Muscle of leg (tissue), 3 donors: ENCODE measurements at regions not wholly inside any gene's neighbourhood (a gene's known extent, or its start where the extent isn't known, plus 50 kb on each side); places are given as distances from the start of the nearest gene placed in this dataset.
A peak's percentile ranks its signal among the peaks of the same experiment; 100 is the strongest.

Experiments
- DNase-seq: peaks from one replicate; pipeline ENCODE4 v3.0.0; 2013
- H3K27ac ChIP-seq: one replicate; pipeline ENCODE4 v1.5.1; 2013; ENCODE audit warnings: mild to moderate bottlenecking, low read length, control low read depth
- H3K27me3 ChIP-seq: one replicate; pipeline ENCODE4 v1.6.1; 2013; ENCODE audit warnings: low read length; ENCODE audit not compliant: control insufficient read depth, insufficient read depth
- H3K36me3 ChIP-seq: one replicate; pipeline ENCODE4 v1.6.1; 2013; ENCODE audit warnings: low read length; ENCODE audit not compliant: control insufficient read depth, insufficient read depth
- H3K4me1 ChIP-seq: one replicate; pipeline ENCODE4 v1.6.1; 2013; ENCODE audit warnings: low read length; ENCODE audit not compliant: control insufficient read depth, insufficient read depth
- H3K4me3 ChIP-seq: one replicate; pipeline ENCODE4 v1.5.1; 2013; ENCODE audit warnings: low read length, control low read depth
- H3K9me3 ChIP-seq: replicated peaks from 2 replicates; pipeline ENCODE4 v1.6.1; 2013; ENCODE audit warnings: low read depth, low read length; ENCODE audit not compliant: control insufficient read depth
- WGBS: methylation state at CpG from one replicate; pipeline ENCODE4 v1.1.5; 2013; ENCODE audit warnings: missing lambda C conversion rate; ENCODE audit not compliant: insufficient coverage; 5-methylcytosine and 5-hydroxymethylcytosine counted together

GRCh38 chr11:104759464-104759863, 138.8 kb downstream of the CASP12 start:
- WGBS = no CpG with 5 or more reads among the region's 1 CpG
- Histone ChIP-seq H3K9me3 (peaks cover 3% of the 10 kb centered on the region), H3K27me3 (no peaks in the 10 kb centered on the region), H3K4me3 (no peak overlapping the region), H3K36me3 (no peaks in the 10 kb centered on the region), H3K27ac (no peak overlapping the region), H3K4me1 (no peaks in the 10 kb centered on the region)
- DNase-seq = no peak

DNA sequence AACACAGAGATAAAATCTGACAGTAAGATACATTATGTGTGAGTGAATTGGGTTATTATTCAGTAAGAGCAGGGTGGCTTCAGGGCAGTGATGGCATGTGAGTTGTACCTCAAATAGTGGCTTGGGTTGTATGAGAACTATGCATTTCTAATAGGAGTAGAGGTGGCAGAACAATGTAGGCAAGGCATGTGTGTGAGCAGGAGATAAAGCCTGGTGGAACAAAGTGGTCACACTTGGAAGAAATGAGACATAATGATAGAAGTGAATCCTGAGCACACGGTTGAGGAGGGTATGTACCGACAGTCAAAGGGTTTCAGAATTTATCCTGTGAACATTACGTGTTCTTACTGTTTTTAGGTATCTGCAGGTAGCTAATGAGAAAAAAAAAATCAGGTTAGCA, 159.3 kb downstream of the CASP12 start:
- WGBS = 87% methylated on average over 3 of the region's 3 CpGs
- H3K36me3 ChIP-seq = no peaks in the 10 kb centered on the region

GRCh38 chr11:104738208-104738607, 160.1 kb downstream of the CASP12 start:
- no CpG with 5 or more reads among the region's 4 CpGs for WGBS
- H3K4me1 ChIP-seq = no peaks in the 10 kb centered on the region
- H3K27ac ChIP-seq = no peak overlapping the region
- no peak for DNase-seq
- no peaks in the 10 kb centered on the region for H3K36me3 ChIP-seq
- no peaks in the 10 kb centered on the region for H3K9me3 ChIP-seq
- H3K4me3 ChIP-seq = no peak overlapping the region
- H3K27me3 ChIP-seq = no peaks in the 10 kb centered on the region

More for the DNA sequence above, 159.3 kb downstream of the CASP12 start:
- Histone ChIP-seq H3K4me1 (no peaks in the 10 kb centered on the region), H3K27me3 (no peaks in the 10 kb centered on the region), H3K27ac (no peak overlapping the region), H3K4me3 (no peak overlapping the region), H3K9me3 (no peaks in the 10 kb centered on the region)
- no peak for DNase-seq

GRCh38 chr11:104736502-104736901, 161.8 kb downstream of the CASP12 start:
- Histone ChIP-seq H3K9me3 (no peaks in the 10 kb centered on the region), H3K4me3 (no peak overlapping the region), H3K27me3 (no peaks in the 10 kb centered on the region), H3K4me1 (no peaks in the 10 kb centered on the region), H3K27ac (no peak overlapping the region), H3K36me3 (no peaks in the 10 kb centered on the region)
- WGBS = no CpG with 5 or more reads among the region's 2 CpGs
- peak; percentile 7 for DNase-seq

- no peaks in the 10 kb centered on the region for H3K36me3 ChIP-seq
- no peak overlapping the region for H3K27ac ChIP-seq
- H3K4me1 ChIP-seq = no peaks in the 10 kb centered on the region
- no peak overlapping the region for H3K4me3 ChIP-seq
- DNase-seq = peak; percentile 72
- H3K27me3 ChIP-seq = no peaks in the 10 kb centered on the region
- H3K9me3 ChIP-seq = no peaks in the 10 kb centered on the region
These were observed 163.3 kb downstream of the CASP12 start for GRCh38 chr11:104734998-104735397.

DNA sequence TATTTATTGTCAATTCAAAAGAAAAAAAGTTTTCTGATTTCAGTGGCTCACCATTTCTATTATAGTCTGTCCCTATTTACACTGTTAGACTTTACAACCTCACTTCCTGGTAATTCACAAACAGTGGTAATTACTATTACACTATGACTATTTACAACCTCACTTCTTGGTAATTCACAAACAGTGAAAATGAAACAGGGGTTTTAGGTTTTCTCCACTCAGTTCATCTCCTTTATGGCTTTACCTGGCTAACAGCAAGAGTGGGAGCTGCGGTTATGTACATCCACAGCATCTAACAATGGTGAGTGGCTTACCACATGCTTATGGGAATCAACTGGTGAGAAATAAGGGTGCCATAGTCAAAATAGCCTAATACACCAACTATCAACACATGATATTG, 166.4 kb downstream of the CASP12 start:
- Histone ChIP-seq H3K4me1 (no peaks in the 10 kb centered on the region), H3K4me3 (no peak overlapping the region), H3K27me3 (no peaks in the 10 kb centered on the region), H3K36me3 (no peaks in the 10 kb centered on the region), H3K27ac (no peak overlapping the region), H3K9me3 (no peaks in the 10 kb centered on the region)
- no peak for DNase-seq
- WGBS = no CpG with 5 or more reads among the region's 1 CpG

DNA sequence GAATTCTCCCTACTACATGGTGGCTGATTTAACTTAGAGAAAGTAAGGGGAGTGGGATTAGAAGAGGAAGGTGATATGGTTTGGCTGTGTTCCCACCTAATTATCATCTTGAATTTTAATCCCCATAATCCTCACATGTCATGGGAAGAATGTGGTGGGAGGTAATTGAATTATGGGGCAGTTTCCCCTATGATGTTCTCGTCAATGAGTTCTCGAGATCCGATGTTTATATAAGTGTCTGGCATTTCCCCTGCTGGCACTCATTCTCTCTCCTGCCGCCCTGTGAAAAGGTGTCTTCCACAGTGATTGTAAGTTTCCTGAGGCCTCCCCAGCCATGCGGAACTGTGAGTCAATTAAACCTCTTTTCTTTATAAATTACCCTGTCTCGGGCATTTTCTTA, 169.3 kb downstream of the CASP12 start:
- no peaks in the 10 kb centered on the region for H3K27me3 ChIP-seq
- H3K4me3 ChIP-seq = no peak overlapping the region
- H3K36me3 ChIP-seq = no peaks in the 10 kb centered on the region
- no peaks in the 10 kb centered on the region for H3K4me1 ChIP-seq
- no peak overlapping the region for H3K27ac ChIP-seq
- DNase-seq = no peak
- no CpG with 5 or more reads among the region's 6 CpGs for WGBS
- no peaks in the 10 kb centered on the region for H3K9me3 ChIP-seq

- no peak for DNase-seq
These were observed 170.5 kb downstream of the CASP12 start for GRCh38 chr11:104727768-104728167.

DNA sequence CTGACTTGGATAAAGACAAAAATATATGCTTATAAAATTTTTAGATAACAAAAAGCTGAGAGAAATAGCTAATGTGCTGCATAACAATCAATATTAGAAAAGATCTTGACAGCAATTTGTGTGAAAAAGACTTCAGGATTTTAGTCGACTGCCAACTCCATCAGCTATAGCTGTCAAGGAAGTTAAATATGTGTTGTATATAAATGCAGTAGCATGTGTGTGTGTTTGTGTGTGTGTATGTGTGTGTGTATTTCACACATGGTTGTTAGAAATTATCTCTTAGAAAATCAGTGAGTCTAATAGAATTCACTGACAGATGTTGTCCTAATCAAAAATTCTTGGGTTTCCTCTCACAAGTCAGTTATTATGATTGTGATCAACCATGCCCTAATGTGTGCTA, 171.2 kb downstream of the CASP12 start:
- Histone ChIP-seq H3K27ac (no peak overlapping the region), H3K9me3 (no peaks in the 10 kb centered on the region), H3K27me3 (no peaks in the 10 kb centered on the region), H3K36me3 (no peaks in the 10 kb centered on the region), H3K4me3 (no peak overlapping the region), H3K4me1 (no peaks in the 10 kb centered on the region)
- no CpG with 5 or more reads among the region's 1 CpG for WGBS
- DNase-seq = no peak

More at GRCh38 chr11:104727768-104728167, 170.5 kb downstream of the CASP12 start:
- 60% methylated on average over 1 of the region's 2 CpGs for whole genome bisulfite sequencing
- H3K9me3 ChIP-seq = no peaks in the 10 kb centered on the region
- no peak overlapping the region for H3K4me3 ChIP-seq
- no peak overlapping the region for H3K27ac ChIP-seq
- no peaks in the 10 kb centered on the region for H3K27me3 ChIP-seq
- H3K36me3 ChIP-seq = no peaks in the 10 kb centered on the region
- H3K4me1 ChIP-seq = no peaks in the 10 kb centered on the region

DNA sequence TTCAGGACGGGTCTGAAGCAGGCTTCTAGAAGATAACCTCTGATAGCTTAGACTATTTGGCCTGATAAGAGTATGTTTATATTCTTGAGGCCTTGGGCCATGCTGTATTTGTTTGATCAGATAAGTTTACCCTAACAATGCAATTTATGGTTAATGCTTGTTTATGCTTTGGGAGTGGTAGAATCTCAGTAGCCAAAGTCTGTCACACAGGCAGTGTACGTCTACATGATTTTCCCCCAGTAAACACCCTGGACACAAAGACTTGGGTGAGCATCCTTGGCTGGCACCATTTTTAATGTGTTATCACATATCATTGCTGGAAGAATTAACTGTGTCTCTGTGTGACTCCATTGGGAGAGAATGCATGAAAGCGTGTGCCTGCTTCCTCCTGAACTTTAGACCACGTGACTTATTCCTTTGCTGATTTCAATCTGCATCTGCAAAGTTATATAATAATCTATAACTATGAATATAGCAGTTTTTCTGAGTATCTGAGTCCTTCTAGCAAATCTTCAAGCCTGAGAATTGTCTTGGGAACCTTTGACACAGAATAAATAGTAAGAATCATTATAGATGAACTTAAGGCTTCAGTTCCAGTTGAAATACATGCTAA, 172.4 kb downstream of the CASP12 start:
- DNase-seq = no peak
- Histone ChIP-seq H3K36me3 (no peaks in the 10 kb centered on the region), H3K27ac (no peak overlapping the region), H3K4me3 (no peak overlapping the region), H3K27me3 (no peaks in the 10 kb centered on the region), H3K4me1 (no peaks in the 10 kb centered on the region), H3K9me3 (no peaks in the 10 kb centered on the region)
- no CpG with 5 or more reads among the region's 4 CpGs for WGBS

GRCh38 chr11:104713401-104713800, 184.9 kb downstream of the CASP12 start:
- WGBS = no CpG with 5 or more reads among the region's 1 CpG
- no peak overlapping the region for H3K4me3 ChIP-seq
- H3K27me3 ChIP-seq = no peaks in the 10 kb centered on the region
- no peak overlapping the region for H3K27ac ChIP-seq
- no peaks in the 10 kb centered on the region for H3K9me3 ChIP-seq
- DNase-seq = peak; percentile 32
- H3K36me3 ChIP-seq = no peaks in the 10 kb centered on the region
- no peaks in the 10 kb centered on the region for H3K4me1 ChIP-seq
